SU-DHL-6 (cell line): ENCODE measurements at regions not wholly inside any gene's neighbourhood (a gene's known extent, or its start where the extent isn't known, plus 50 kb on each side); places are given as distances from the start of the nearest gene placed in this dataset.

Experiments used
- H2AFZ ChIP-seq: fragments of 200-600 bp; sonication (generic); 2 replicates; pipeline ENCODE4 v1.6.1; 2014; ENCODE audit warnings: low read depth, mild to moderate bottlenecking, moderate library complexity, mixed read lengths, antibody characterized with exemption, low read length; ENCODE audit not compliant: severe bottlenecking
- H3F3A ChIP-seq: fragments of 200-600 bp; shearing (Covaris generic); 2 replicates; pipeline ENCODE4 v1.6.0; 2016; ENCODE audit warnings: antibody characterized with exemption, mild to moderate bottlenecking; ENCODE audit not compliant: insufficient read depth
- H3K27ac ChIP-seq: fragments of 200-600 bp; sonication (generic); 2 replicates; pipeline ENCODE4 v1.5.1; 2016; ENCODE audit warnings: low read depth, mild to moderate bottlenecking, low read length, moderate library complexity, mixed read lengths
- H3K27me3 ChIP-seq: fragments of 200-600 bp; sonication (generic), shearing (Covaris generic); 2 replicates; pipeline ENCODE4 v1.6.0; 2014; ENCODE audit warnings: mild to moderate bottlenecking, low read length
- H3K36me3 ChIP-seq: fragments of 200-600 bp; sonication (generic); 2 replicates; pipeline ENCODE4 v1.6.1; 2014; ENCODE audit warnings: mild to moderate bottlenecking, low read length, mixed read lengths
- H3K4me2 ChIP-seq: fragments of 300-600, 200-600 bp; shearing (Covaris generic), sonication (generic); 2 replicates; pipeline ENCODE4 v1.6.0; 2014; ENCODE audit warnings: low read length, low read depth, mild to moderate bottlenecking; ENCODE audit not compliant: poor library complexity, severe bottlenecking
- H3K4me3 ChIP-seq: fragments of 200-600 bp; sonication (generic); 2 replicates; pipeline ENCODE4 v1.5.1; 2014; ENCODE audit warnings: antibody characterized with exemption, low read length, mild to moderate bottlenecking, mixed read lengths; ENCODE audit not compliant: insufficient read depth, poor library complexity, severe bottlenecking
- H3K79me2 ChIP-seq: fragments of 200-600 bp; sonication (generic); 2 replicates; pipeline ENCODE4 v1.6.1; 2014; ENCODE audit warnings: mild to moderate bottlenecking, low read length, moderate library complexity; ENCODE audit not compliant: insufficient read depth
- H3K9ac ChIP-seq: fragments of 200-600 bp; sonication (generic); 2 replicates; pipeline ENCODE4 v1.7.0; 2014; ENCODE audit warnings: mild to moderate bottlenecking, low read length
- H3K9me2 ChIP-seq: fragments of 200-600 bp; sonication (generic); replicated peaks from 2 replicates; pipeline ENCODE4 v1.6.1; 2014; ENCODE audit warnings: low read length; ENCODE audit not compliant: insufficient read depth
- H3K9me3 ChIP-seq: fragments of 200-600 bp; sonication (generic); 2 replicates; pipeline ENCODE4 v1.6.1; 2014; ENCODE audit warnings: low read length, mixed read lengths; ENCODE audit not compliant: insufficient read depth
- H4K20me1 ChIP-seq: fragments of 200-600 bp; sonication (generic); 2 replicates; pipeline ENCODE4 v1.6.1; 2014; ENCODE audit warnings: low read depth, mild to moderate bottlenecking, antibody characterized with exemption, low read length, moderate library complexity, mixed read lengths
- CTCF ChIP-seq: fragments of 200-600 bp; sonication (generic); IDR thresholded peaks from one replicate; pipeline ENCODE4 v1.5.1; 2017; ENCODE audit warnings: antibody characterized with exemption, mild to moderate bottlenecking, low read length, moderate library complexity; ENCODE audit not compliant: insufficient read depth, poor library complexity, severe bottlenecking
- EZH2phosphoT487 ChIP-seq: fragments of 200-600 bp; sonication (generic), shearing (Covaris generic); conservative IDR thresholded peaks from 2 replicates; pipeline ENCODE4 v1.6.1; 2018; ENCODE audit warnings: mild to moderate bottlenecking, antibody characterized with exemption, low read length, moderate library complexity, mixed read lengths

- H3K36me3 ChIP-seq = no peaks in the 10 kb centered on the region
- H3K79me2 ChIP-seq = no peaks in the 10 kb centered on the region
- no peaks in the 10 kb centered on the region for H3K9me2 ChIP-seq
- H3F3A ChIP-seq = no peaks in the 10 kb centered on the region
- H3K27me3 ChIP-seq = no peaks in the 10 kb centered on the region
- no peak overlapping the region for H3K27ac ChIP-seq
- no peak overlapping the region for H3K9ac ChIP-seq
- no peak overlapping the region for H3K4me2 ChIP-seq
- H2AFZ ChIP-seq = no peak overlapping the region
- H4K20me1 ChIP-seq = no peaks in the 10 kb centered on the region
- no peak overlapping the region for H3K4me3 ChIP-seq
- no peaks in the 10 kb centered on the region for H3K9me3 ChIP-seq
- no peak for TF ChIP-seq CTCF
- no peak for TF ChIP-seq EZH2phosphoT487
Measured at GRCh38 chr2:106294182-106294581, 100.1 kb upstream of the UXS1 start.

DNA sequence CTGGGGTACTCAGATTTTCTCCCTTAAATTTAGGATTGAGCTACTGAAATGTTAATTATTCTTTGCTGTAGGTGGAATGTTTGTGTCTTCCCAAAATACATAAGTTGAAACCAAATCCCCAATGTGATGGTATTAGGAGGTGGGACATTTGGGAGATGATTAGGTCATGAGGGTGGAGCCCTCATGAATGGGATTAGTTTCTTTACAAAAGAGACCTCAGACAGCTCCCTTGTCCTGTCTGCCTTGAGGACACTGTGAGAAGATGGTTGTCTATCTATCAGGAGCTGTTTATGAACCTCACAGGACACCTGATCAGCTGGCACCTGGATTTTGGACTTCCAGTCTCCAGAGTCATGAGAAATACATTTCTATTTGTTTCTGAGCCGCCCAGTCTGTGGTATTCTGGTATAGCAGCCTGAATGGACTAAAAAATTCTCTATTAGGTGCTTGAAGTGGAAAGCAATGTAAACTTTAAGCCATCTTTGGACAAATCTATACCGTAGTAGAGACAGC is 99.2 kb upstream of the UXS1 start:
- no peaks in the 10 kb centered on the region for H4K20me1 ChIP-seq
- H2AFZ ChIP-seq = no peak overlapping the region
- no peaks in the 10 kb centered on the region for H3K9me2 ChIP-seq
- no peak for TF ChIP-seq CTCF
- TF ChIP-seq EZH2phosphoT487 = no peak
- no peak overlapping the region for H3K4me2 ChIP-seq
- H3F3A ChIP-seq = no peaks in the 10 kb centered on the region
- H3K9me3 ChIP-seq = no peaks in the 10 kb centered on the region
- H3K27me3 ChIP-seq = no peaks in the 10 kb centered on the region
- no peaks in the 10 kb centered on the region for H3K79me2 ChIP-seq
- H3K27ac ChIP-seq = no peak overlapping the region
- no peaks in the 10 kb centered on the region for H3K36me3 ChIP-seq
- H3K4me3 ChIP-seq = no peak overlapping the region
- H3K9ac ChIP-seq = no peak overlapping the region

GRCh38 chr2:106292627-106293026 is 98.5 kb upstream of the UXS1 start:
- Histone ChIP-seq H4K20me1 (no peaks in the 10 kb centered on the region), H3K79me2 (no peaks in the 10 kb centered on the region), H3K9me2 (no peaks in the 10 kb centered on the region), H3K27me3 (no peaks in the 10 kb centered on the region), H3K27ac (no peak overlapping the region), H3K36me3 (no peaks in the 10 kb centered on the region), H2AFZ (no peak overlapping the region), H3K4me3 (no peak overlapping the region), H3F3A (no peaks in the 10 kb centered on the region), H3K4me2 (no peak overlapping the region), H3K9me3 (no peaks in the 10 kb centered on the region), H3K9ac (no peak overlapping the region)
- TF ChIP-seq EZH2phosphoT487 (no peak), CTCF (no peak)
